ENCODE measurements at regions not wholly inside any gene's neighbourhood (a gene's known extent, or its start where the extent isn't known, plus 50 kb on each side); places are given as distances from the start of the nearest gene placed in this dataset.
A peak's percentile ranks its signal among the peaks of the same experiment; 100 is the strongest.

DNA sequence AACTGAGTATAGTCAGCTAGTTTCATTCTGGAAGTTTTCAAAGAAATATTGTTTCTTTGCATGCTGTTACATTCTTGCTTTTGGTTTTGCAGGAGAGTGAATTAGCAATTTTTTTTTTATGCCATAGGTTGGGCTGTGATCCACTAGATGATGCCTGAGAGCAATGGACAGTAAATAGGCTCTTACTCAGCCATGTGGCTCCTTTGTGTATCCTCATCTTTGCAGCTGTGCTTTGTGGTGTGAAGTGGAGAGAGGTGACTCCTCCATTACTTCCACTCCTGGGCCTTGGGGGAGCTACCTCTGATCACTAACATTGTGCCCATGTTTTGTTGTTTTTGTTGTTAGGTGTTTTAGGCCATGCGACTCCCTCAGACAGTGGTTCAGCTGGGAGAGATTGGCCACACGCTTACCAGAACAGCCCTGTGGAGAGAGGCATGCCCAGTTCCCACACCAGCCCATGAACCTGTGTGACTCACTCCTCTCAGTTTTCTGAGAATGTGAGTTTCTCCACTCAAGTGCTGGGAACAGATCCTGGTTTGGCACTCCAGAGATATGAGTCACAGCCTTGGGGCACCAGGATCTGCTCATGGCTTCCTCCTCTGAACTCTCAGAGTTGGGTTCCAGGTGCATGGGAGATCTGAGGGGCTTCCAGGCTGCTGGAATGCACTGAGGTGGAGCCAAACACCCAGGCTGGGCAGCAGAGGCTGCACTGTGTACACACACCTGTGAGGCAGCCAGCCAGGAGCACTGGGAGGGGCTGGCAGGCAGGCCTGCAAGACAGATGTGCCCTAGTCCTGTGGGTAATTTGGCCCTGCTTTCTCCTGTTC is 785.3 kb downstream of the ROBO2 start:
- H3K4me1 ChIP-seq (ENCODE audit: control insufficient read depth in 2 of 3, insufficient read depth in 2 of 3, low read depth in 1 of 3, low read length in 3 of 3), result no peaks in the 10 kb centered on the region
- FAIRE-seq (no peak), DNase-seq (peak in 1 of 5 donors; percentile 92)
- no peaks in the 10 kb centered on the region for H3K9me3 ChIP-seq (ENCODE audit: control insufficient read depth in 2 of 3, insufficient read depth in 1 of 3, low read length in 3 of 3)
- no peaks in the 10 kb centered on the region for H3K27me3 ChIP-seq (ENCODE audit: control insufficient read depth, insufficient read depth, low read length)
- H3K4me3 ChIP-seq (ENCODE audit: low read length in 3 of 3), result no peak overlapping the region
- no peak overlapping the region for H3K27ac ChIP-seq (ENCODE audit: low read depth in 2 of 2, low read length in 2 of 2)
- TF ChIP-seq, protein P1, sequence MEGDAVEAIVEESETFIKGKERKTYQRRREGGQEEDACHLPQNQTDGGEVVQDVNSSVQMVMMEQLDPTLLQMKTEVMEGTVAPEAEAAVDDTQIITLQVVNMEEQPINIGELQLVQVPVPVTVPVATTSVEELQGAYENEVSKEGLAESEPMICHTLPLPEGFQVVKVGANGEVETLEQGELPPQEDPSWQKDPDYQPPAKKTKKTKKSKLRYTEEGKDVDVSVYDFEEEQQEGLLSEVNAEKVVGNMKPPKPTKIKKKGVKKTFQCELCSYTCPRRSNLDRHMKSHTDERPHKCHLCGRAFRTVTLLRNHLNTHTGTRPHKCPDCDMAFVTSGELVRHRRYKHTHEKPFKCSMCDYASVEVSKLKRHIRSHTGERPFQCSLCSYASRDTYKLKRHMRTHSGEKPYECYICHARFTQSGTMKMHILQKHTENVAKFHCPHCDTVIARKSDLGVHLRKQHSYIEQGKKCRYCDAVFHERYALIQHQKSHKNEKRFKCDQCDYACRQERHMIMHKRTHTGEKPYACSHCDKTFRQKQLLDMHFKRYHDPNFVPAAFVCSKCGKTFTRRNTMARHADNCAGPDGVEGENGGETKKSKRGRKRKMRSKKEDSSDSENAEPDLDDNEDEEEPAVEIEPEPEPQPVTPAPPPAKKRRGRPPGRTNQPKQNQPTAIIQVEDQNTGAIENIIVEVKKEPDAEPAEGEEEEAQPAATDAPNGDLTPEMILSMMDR (IDR thresholded peaks at IDR 0.05; ENCODE audit: borderline replicate concordance, extremely low read depth, insufficient read depth), result no peak
- no peaks in the 10 kb centered on the region for H3K36me3 ChIP-seq (ENCODE audit: control insufficient read depth in 2 of 3, insufficient read depth in 3 of 3, low read length in 3 of 3)
- intact Hi-C loops (cut with DNase I), result no loop called here
- no peak overlapping the region for H3K9ac ChIP-seq (ENCODE audit: low read length in 3 of 3)

DNA sequence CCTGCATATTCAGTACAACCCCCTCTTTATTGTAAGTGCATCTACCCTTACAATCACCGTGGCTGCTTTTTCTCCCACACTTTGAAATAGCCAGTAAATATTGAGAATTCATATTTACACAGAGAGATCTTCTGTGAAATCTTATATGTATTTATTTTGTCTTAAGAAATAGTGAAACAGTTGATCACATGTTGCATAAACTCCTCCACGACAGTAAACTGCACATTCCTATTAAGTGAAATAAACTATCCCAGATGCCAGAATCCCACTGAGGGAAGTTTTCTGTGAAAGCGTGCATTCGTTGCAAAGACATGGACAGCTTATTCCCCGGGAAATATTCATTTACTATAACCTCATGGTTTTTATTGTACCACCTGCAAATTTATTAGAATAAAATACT is 796.0 kb downstream of the ROBO2 start:
- Histone ChIP-seq H3K27ac (ENCODE audit: low read depth in 2 of 2, low read length in 2 of 2) (no peak overlapping the region), H3K27me3 (ENCODE audit: control insufficient read depth, insufficient read depth, low read length) (no peaks in the 10 kb centered on the region), H3K4me1 (ENCODE audit: control insufficient read depth in 2 of 3, insufficient read depth in 2 of 3, low read depth in 1 of 3, low read length in 3 of 3) (no peaks in the 10 kb centered on the region), H3K36me3 (ENCODE audit: control insufficient read depth in 2 of 3, insufficient read depth in 3 of 3, low read length in 3 of 3) (no peaks in the 10 kb centered on the region), H3K9ac (ENCODE audit: low read length in 3 of 3) (no peak overlapping the region), H3K4me3 (ENCODE audit: low read length in 3 of 3) (no peak overlapping the region), H3K9me3 (ENCODE audit: control insufficient read depth in 2 of 3, insufficient read depth in 1 of 3, low read length in 3 of 3) (peaks cover 0 to 6% (median 0%) of the 10 kb centered on the region in 3 donors)
- intact Hi-C loops (cut with DNase I), result no loop called here
- DNase-seq, result peak in 1 of 5 donors; percentile 14
- TF ChIP-seq, protein P1 (IDR thresholded peaks at IDR 0.05; ENCODE audit: borderline replicate concordance, extremely low read depth, insufficient read depth), result no peak
- no peak for FAIRE-seq

DNA sequence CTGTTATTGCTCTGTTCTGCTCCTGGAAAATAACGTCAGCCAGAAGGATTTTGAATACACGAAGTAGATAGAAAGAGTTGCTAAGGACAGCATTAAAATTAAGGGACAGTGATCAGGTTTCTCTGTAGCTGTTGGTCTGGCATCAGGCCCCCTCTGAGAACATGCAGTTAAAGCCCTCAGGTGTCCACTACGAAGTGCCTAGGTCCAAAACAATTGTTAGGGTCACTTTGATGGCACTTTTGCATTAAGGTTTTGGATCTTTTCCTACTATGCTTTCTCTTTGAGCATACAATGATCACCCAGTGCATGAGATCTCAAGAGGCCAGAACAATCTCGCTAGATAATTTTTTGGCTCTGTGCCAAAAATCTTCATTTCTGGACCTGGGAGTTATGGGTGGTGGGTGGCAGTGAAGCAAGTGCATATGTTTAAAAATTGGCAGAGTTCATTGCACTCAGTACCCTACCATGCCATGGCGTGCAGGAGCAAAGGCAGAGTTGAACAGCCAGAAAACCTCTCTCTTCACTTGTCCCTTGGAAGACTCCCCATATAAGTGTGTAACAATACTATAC is 797.6 kb downstream of the ROBO2 start:
- DNase-seq (no peak), FAIRE-seq (no peak)
- no peak overlapping the region for H3K4me3 ChIP-seq (ENCODE audit: low read length in 3 of 3)
- no peaks in the 10 kb centered on the region for H3K36me3 ChIP-seq (ENCODE audit: control insufficient read depth in 2 of 3, insufficient read depth in 3 of 3, low read length in 3 of 3)
- TF ChIP-seq, protein P1 (IDR thresholded peaks at IDR 0.05; ENCODE audit: borderline replicate concordance, extremely low read depth, insufficient read depth), result no peak
- H3K9ac ChIP-seq (ENCODE audit: low read length in 3 of 3), result no peak overlapping the region
- H3K27me3 ChIP-seq (ENCODE audit: control insufficient read depth, insufficient read depth, low read length), result no peaks in the 10 kb centered on the region
- no peak overlapping the region for H3K27ac ChIP-seq (ENCODE audit: low read depth in 2 of 2, low read length in 2 of 2)
- no peaks in the 10 kb centered on the region for H3K4me1 ChIP-seq (ENCODE audit: control insufficient read depth in 2 of 3, insufficient read depth in 2 of 3, low read depth in 1 of 3, low read length in 3 of 3)
- intact Hi-C loops (cut with DNase I), result no loop called here
- peaks cover 0 to 6% (median 0%) of the 10 kb centered on the region in 3 donors for H3K9me3 ChIP-seq (ENCODE audit: control insufficient read depth in 2 of 3, insufficient read depth in 1 of 3, low read length in 3 of 3)
